HAP-1 (cell line): ENCODE measurements at regions not wholly inside any gene's neighbourhood (a gene's known extent, or its start where the extent isn't known, plus 50 kb on each side); places are given as distances from the start of the nearest gene placed in this dataset.

Source experiments
- DNase-seq, 2 experiments: peaks; one replicate each; pipeline ENCODE4 v3.0.0-alpha.2; 2016 to 2020; ENCODE audit warnings: low spot score in 2 of 2
- H3K27me3 ChIP-seq: fragments of 250-450 bp; sonication (Bioruptor Pico); 2 replicates; pipeline ENCODE4 v1.5.1; 2020; ENCODE audit warnings: low read depth, mild to moderate bottlenecking, moderate library complexity
- H3K36me3 ChIP-seq: fragments of 250-450 bp; sonication (Bioruptor Pico); replicated peaks from 2 replicates; pipeline ENCODE4 v1.5.1; 2020; ENCODE audit warnings: mild to moderate bottlenecking
- H3K4me1 ChIP-seq: fragments of 250-450 bp; sonication (Bioruptor Pico); 2 replicates; pipeline ENCODE4 v1.5.1; 2020; ENCODE audit warnings: mild to moderate bottlenecking
- H3K4me3 ChIP-seq: fragments of 250-450 bp; sonication (Bioruptor Pico); 2 replicates; pipeline ENCODE4 v1.5.1; 2020; ENCODE audit warnings: mild to moderate bottlenecking, moderate library complexity
- H3K9me3 ChIP-seq: fragments of 250-450 bp; sonication (Bioruptor Pico); 2 replicates; pipeline ENCODE4 v1.5.1; 2020; ENCODE audit warnings: mild to moderate bottlenecking, moderate library complexity
- in situ Hi-C: fragments of 300-500 bp; cut with MboI; formaldehyde crosslinking; loops from 3 replicates; pipeline ENCODE4 v1.14.3; 2020; ENCODE audit warnings: low sequenced_read_pairs, inconsistent platforms, mixed read lengths

DNA sequence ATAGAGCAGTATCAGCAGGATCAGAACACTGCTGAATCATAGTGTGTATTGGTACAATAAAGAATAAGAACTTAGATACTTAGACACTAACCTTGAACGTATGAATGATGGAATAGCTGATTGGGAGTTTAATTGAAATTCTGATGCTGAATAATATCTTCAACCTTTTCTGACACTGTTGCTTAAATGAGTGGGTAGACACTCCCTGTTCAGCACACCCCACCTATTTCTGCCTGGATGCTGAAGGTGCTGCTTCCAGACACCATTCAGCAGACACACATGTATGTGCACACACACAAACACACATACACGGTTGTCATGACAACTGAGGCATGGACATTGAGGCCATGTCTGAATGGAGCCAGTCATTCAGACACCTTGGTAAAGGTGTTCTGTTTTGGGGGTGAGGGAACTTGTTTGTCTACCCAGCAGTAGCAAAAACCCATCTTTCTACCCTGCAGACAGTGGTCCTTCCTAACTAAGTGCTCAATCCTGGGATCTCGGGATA lies 54.3 kb downstream of the TMEM215 start:
- H3K27me3 ChIP-seq, result peaks cover 3% of the 10 kb centered on the region; the same call in 1 of the 2 replicates
- H3K4me1 ChIP-seq, result no peaks in the 10 kb centered on the region
- in situ Hi-C loops, result no loop called here
- H3K4me3 ChIP-seq, result no peak overlapping the region
- DNase-seq, result no peak
- no peaks in the 10 kb centered on the region for H3K36me3 ChIP-seq
- no peaks in the 10 kb centered on the region; the same call in 1 of the 2 replicates for H3K9me3 ChIP-seq

DNA sequence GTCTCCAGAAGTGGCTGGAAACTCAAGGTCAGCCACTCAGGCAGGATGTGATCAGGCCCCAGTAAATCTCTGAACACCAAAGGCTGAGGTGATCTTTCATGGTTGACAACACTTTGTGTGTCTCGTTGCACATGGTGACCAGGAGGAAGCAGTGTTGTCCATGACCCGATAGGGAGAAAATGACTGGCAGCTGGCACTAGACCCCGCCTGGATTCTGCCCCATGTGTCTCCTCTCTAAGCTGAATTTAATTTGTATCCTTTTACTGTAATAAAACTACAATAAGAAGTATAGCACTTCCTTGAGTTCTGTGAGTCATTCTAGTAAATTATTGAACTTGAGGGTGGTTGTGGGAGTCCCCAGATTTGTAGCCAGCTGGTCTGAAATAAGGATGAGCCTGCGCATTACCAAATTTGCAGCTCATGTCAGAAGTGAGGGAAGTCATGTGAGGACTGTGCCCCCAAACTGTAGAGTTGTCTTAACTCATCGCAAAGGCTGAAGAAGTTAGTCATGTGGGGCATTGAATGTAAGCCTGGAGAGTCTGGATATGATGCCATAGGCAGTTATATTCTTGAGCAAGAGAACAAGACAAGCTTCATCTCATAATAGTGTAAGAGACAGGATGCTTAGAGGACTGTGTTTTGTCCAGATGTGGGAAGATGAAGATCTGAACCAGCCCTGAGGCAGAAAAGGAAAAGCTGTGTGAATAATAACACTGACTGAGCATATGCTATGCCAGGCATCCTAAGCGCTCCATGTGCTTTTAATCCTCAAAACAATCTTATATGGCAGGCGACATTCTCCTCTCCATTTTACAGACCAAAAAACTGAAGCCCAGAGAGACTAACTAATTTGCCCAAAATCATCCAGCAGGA lies 55.9 kb downstream of the TMEM215 start:
- H3K4me1 ChIP-seq, result no peaks in the 10 kb centered on the region
- H3K36me3 ChIP-seq, result no peaks in the 10 kb centered on the region
- in situ Hi-C loops, result no loop called here
- no peak for DNase-seq
- H3K4me3 ChIP-seq, result no peak overlapping the region
- H3K9me3 ChIP-seq, result no peaks in the 10 kb centered on the region; the same call in 1 of the 2 replicates
- H3K27me3 ChIP-seq, result no peaks in the 10 kb centered on the region; the same call in 1 of the 2 replicates

DNA sequence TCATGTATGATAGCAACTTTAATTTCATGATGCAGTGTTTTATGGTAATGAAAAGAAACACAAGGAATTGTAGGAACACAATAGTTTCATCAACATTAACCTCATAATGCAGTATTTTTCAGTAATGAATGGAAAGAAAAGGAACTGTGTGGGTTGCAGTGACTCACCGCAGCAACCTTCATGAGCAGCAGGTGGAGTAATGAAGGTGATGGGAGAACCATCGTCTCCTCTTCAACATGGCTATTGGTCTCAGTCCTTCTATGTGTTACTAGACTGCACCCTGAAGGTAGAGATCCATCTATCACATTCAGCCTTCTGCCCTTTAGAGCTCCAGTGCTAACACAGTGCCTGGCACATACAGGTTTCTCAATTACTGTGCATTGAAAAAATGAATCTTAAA lies 58.0 kb downstream of the TMEM215 start:
- H3K36me3 ChIP-seq, result no peaks in the 10 kb centered on the region
- no peaks in the 10 kb centered on the region; the same call in 1 of the 2 replicates for H3K27me3 ChIP-seq
- H3K4me1 ChIP-seq, result no peaks in the 10 kb centered on the region
- in situ Hi-C loops, result no loop called here
- no peak for DNase-seq
- no peaks in the 10 kb centered on the region for H3K9me3 ChIP-seq
- H3K4me3 ChIP-seq, result no peak overlapping the region

DNA sequence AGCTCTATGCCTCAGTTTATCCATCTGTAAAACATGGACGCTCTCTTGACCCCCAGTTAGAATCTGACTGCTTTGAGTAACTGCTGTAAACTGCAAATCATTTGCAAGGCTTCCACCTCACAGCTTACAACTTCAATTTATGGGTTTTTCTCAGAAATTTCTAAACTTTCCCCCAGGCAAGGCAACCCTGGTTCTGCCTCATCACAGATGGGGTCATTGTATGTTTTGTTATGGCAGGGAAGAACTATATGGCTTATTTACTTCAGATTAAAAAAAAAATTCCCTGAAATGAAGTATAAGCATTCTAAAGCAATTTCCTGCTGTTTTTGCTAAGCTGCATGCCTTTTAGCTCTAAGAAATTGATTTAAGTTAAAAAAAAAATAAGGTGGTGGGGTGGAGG lies 60.0 kb downstream of the TMEM215 start:
- H3K27me3 ChIP-seq, result no peaks in the 10 kb centered on the region; the same call in none of the 2 replicates
- no peak overlapping the region for H3K4me3 ChIP-seq
- H3K9me3 ChIP-seq, result no peaks in the 10 kb centered on the region
- no peaks in the 10 kb centered on the region for H3K36me3 ChIP-seq
- no peak for DNase-seq
- no peaks in the 10 kb centered on the region for H3K4me1 ChIP-seq
- in situ Hi-C loops, result no loop called here

DNA sequence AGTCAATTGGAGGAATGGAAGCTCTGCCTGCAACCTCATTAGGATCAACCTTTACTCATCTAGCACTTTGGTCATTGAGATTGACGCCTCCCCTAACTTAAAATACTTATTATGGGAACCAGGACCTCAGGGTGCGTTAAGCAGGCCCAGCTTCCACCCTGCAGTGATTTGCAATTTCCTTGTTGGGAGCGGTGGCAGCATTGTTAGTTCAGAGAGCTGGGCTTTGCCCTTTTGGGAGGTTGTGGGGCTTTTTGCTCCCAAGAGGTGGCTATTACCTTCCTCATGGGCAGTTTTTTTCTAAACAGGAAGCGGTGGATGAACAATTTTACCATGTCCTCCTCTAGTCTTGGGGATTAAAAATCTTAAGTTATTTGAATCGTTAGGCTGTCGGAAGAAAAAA lies 60.9 kb downstream of the TMEM215 start:
- Histone ChIP-seq H3K27me3 (peaks cover 6% of the 10 kb centered on the region), H3K4me1 (no peaks in the 10 kb centered on the region), H3K4me3 (no peak overlapping the region), H3K36me3 (no peaks in the 10 kb centered on the region), H3K9me3 (no peaks in the 10 kb centered on the region)
- DNase-seq, result no peak
- in situ Hi-C loops, result no loop called here

DNA sequence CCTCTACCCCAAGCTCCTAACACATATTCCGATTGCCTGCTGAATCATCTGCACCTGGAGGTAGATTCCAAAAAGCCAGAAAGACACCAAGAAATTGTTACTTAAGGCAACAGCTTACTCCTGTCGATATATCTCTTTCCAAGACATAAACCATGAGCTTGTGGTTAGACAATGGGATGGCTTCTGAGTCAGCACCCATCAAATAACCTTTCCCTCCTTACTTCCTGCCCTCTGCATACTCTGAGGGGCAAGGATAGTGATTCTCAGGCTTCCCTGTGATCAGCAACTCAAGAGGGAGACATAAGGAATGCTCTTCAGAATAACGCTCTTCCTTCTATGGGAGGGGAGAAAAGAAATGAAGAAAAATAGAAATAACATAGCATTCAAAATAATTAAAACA lies 70.9 kb downstream of the TMEM215 start:
- in situ Hi-C loops, result no loop called here

DNA sequence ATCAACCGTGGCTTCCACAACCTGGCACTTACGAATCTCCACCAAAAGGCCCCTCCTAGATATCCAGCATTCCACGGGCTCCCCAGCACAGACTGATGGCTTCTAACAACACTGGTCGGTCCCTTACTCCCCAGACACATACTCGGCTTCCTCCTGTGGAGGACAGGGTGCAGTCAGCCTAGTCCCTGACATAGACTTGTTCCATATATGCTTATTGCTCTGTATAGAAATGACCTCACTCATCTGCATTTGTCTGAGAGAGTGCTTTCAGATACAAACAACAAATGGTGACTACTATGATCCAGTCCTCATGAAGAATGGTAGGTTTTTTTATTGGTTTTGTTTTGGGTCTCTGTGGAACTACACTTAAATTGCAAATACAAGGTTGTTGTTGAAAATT lies 72.4 kb downstream of the TMEM215 start:
- no peak overlapping the region for H3K4me3 ChIP-seq
- no peak for DNase-seq
- H3K27me3 ChIP-seq, result 0 out of 2 replicates have a peak, but pooled peaks cover 6% of the 10 kb centered on the region
- in situ Hi-C loops, result no loop called here
- no peaks in the 10 kb centered on the region for H3K36me3 ChIP-seq
- H3K4me1 ChIP-seq, result no peaks in the 10 kb centered on the region
- no peaks in the 10 kb centered on the region for H3K9me3 ChIP-seq

More for the DNA sequence above, 70.9 kb downstream of the TMEM215 start:
- DNase-seq, result no peak
- Histone ChIP-seq H3K4me3 (no peak overlapping the region), H3K9me3 (no peaks in the 10 kb centered on the region), H3K4me1 (no peaks in the 10 kb centered on the region), H3K36me3 (no peaks in the 10 kb centered on the region), H3K27me3 (peaks cover 8% of the 10 kb centered on the region)

DNA sequence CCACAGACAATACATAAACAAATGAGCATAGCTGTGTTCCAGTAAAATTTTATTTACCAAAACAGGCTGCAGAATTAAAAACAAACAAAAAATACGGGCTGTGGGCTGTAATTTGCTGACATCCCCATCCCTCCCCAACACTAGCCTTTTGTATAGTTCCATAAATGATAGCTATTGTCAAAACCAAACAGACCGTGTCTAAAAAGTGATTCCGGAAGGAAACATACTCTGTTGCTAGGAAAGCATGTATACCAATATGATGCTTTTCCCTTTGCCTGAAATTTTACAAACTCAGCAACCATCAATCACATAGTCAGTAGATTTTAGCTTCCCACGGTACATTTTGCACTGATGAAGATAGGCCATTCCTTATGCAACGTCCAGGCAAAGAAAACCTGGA lies 80.0 kb downstream of the TMEM215 start:
- Histone ChIP-seq H3K4me3 (no peak overlapping the region), H3K9me3 (no peaks in the 10 kb centered on the region), H3K4me1 (no peaks in the 10 kb centered on the region), H3K27me3 (0 out of 2 replicates have a peak, but pooled peaks cover 3% of the 10 kb centered on the region), H3K36me3 (no peaks in the 10 kb centered on the region)
- in situ Hi-C loops, result no loop called here
- no peak for DNase-seq

DNA sequence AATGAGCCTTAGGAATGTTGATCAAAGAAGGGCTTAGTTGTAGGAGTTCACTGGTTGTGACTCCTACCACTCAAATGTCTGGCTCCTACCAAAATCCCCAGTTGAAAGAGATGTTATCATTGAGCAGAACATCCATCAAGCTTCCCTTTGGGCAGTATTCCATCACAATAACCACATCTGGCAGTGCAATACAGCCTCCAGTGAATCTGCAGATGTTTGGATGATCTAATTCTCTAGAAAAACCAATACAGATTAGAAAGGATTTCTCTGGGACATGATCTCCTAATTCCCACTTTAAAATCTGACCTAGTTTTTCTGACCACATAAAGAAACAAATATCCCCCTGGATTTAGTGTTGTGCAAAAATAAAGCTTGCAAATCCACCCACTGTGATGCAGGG lies 81.6 kb downstream of the TMEM215 start:
- in situ Hi-C loops, result no loop called here

DNA sequence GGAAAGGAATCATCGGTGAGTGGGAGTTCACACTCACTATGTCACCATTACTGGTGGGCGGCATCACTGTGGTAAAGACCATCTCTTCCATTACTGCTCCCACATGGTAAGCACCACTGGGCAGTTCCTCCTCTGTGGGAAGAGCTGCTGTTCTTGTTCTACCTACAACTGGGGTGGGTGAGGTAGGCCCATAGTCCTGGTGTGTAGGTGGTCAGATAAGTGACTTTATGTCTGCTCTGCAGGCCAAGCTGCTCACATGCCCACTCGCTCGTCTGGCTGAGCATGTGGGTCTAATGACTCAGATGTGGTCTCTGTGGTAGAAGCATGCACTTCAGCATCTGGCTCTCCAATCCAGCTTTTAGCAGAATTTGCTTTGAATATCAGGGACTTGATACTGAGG lies 82.9 kb downstream of the TMEM215 start:
- Histone ChIP-seq H3K27me3 (no peaks in the 10 kb centered on the region), H3K9me3 (no peaks in the 10 kb centered on the region), H3K4me3 (no peak overlapping the region), H3K36me3 (no peaks in the 10 kb centered on the region), H3K4me1 (no peaks in the 10 kb centered on the region)
- in situ Hi-C loops, result no loop called here
- no peak for DNase-seq

More for the DNA sequence above, 81.6 kb downstream of the TMEM215 start:
- H3K4me1 ChIP-seq, result no peaks in the 10 kb centered on the region
- no peak for DNase-seq
- H3K36me3 ChIP-seq, result no peaks in the 10 kb centered on the region
- no peak overlapping the region for H3K4me3 ChIP-seq
- H3K9me3 ChIP-seq, result no peaks in the 10 kb centered on the region
- 0 out of 2 replicates have a peak, but pooled peaks cover 3% of the 10 kb centered on the region for H3K27me3 ChIP-seq

DNA sequence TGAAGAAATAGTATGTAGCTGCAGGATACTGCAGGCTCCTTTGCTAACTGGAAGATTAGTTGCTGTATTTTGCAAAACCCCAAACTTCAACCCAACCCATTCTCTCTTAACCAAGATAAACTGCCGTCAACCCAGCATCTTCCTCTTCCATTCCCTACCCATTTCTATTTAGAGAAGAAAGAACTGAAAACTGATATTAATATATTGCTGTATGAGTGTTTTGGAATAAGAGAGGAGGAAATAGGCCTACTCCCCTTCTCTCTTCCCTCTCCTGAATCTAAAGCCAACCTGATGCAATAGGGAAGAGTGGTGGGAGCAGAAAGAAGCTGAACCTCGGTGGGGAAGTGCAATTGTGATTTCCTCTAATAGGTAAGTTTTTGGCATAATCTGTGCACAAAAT lies 83.7 kb downstream of the TMEM215 start:
- Histone ChIP-seq H3K4me3 (no peak overlapping the region), H3K36me3 (no peaks in the 10 kb centered on the region), H3K9me3 (no peaks in the 10 kb centered on the region), H3K4me1 (no peaks in the 10 kb centered on the region), H3K27me3 (no peaks in the 10 kb centered on the region)
- in situ Hi-C loops, result no loop called here
- DNase-seq, result no peak

DNA sequence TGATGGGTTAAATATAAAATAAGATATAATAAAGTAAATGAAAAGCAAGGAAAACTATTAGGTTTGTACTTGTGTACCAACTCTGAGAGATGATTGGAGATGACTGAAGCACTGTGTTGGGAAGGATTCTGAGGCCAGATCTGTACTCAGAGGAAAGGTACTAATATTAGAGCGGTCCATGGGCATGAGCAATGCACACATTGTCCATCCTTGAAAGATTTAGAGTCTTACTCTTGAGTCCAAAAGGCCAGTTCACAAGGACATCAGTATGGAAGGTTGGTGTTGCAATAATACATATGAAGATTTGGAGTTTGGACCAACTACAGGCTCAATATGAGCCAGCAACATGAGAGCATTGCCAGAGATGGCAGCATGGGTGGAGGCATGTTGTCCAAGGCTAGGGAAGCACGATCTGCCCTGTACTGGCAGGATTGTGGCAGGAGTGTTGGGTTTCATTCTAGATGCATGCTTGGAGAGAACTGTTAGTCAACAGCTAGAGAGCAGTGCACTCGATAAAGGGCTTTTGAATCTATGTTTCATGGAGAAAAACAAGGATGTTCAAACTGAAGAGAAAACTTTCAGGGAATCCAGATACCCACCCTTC lies 84.4 kb downstream of the TMEM215 start:
- in situ Hi-C loops, result no loop called here
- Histone ChIP-seq H3K36me3 (no peaks in the 10 kb centered on the region), H3K4me3 (no peak overlapping the region), H3K4me1 (no peaks in the 10 kb centered on the region), H3K27me3 (no peaks in the 10 kb centered on the region), H3K9me3 (no peaks in the 10 kb centered on the region)
- DNase-seq, result no peak

DNA sequence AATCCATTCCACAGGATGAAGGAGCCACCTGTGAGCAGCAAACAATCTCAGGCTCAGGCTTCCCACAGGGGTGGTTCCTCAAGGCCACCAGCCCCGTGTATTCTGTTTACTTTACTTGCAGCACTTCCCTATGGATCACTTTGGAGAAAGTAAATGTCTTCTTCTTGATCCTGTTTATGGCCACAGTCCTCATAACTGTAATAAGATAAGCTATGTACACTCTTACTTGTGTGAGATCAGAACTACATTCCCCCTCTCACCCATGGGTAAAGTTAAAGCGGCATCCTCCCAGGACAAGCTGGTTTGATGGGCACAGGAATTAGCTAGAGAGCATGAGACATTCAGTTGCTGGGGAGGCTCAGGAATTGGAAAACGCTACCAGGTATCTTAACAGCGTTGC lies 86.1 kb downstream of the TMEM215 start:
- no peak for DNase-seq
- H3K4me3 ChIP-seq, result no peak overlapping the region
- H3K9me3 ChIP-seq, result no peaks in the 10 kb centered on the region
- in situ Hi-C loops, result no loop called here
- H3K27me3 ChIP-seq, result no peaks in the 10 kb centered on the region
- no peaks in the 10 kb centered on the region for H3K4me1 ChIP-seq
- H3K36me3 ChIP-seq, result no peaks in the 10 kb centered on the region

DNA sequence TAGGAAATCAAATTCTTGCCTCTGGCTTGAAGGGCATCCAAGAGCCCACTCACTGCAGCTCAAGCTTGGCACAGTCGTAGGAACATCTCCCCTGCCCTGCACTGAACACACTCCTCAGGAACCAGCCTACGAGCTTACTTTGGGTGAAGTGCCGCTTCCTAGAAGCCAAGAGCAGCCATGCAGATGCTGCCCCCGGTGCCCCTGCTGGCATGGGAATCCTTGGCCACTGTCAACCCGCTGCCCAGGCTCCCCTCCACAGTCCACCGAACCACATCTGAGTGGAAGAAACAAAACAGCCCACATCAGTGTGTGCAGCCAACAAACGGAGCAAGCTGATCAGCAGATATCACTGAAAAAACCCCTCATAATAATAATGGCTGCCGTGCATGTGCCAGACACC lies 89.8 kb downstream of the TMEM215 start:
- no peaks in the 10 kb centered on the region for H3K36me3 ChIP-seq
- DNase-seq, result no peak
- in situ Hi-C loops, result no loop called here
- no peak overlapping the region for H3K4me3 ChIP-seq
- no peaks in the 10 kb centered on the region for H3K4me1 ChIP-seq
- no peaks in the 10 kb centered on the region for H3K9me3 ChIP-seq
- no peaks in the 10 kb centered on the region for H3K27me3 ChIP-seq
